Fibroblast of lung (primary cell): ENCODE measurements at regions not wholly inside any gene's neighbourhood (a gene's known extent, or its start where the extent isn't known, plus 50 kb on each side); places are given as distances from the start of the nearest gene placed in this dataset.

Experiments used
- EZH2 ChIP-seq: IDR thresholded peaks from 2 replicates; pipeline ENCODE4 v1.5.1; 2012; ENCODE audit warnings: low read length, control low read depth, mild to moderate bottlenecking; ENCODE audit errors: missing control alignments
- TF ChIP-seq, protein P1 (sequence below), 2 donors: IDR thresholded peaks in 1 of 2; conservative IDR thresholded peaks in 1 of 2; 1 replicate in 1 of 2; 2 replicates in 1 of 2; pipeline ENCODE4 v1.5.1; 2011 to 2012; ENCODE audit warnings: low read length in 2 of 2, control low read depth in 1 of 2, inconsistent platforms in 1 of 2, low read depth in 1 of 2, mild to moderate bottlenecking in 1 of 2

GRCh38 chr13:79237981-79238380 lies 168.1 kb downstream of the RBM26 start:
- TF ChIP-seq, protein P1, sequence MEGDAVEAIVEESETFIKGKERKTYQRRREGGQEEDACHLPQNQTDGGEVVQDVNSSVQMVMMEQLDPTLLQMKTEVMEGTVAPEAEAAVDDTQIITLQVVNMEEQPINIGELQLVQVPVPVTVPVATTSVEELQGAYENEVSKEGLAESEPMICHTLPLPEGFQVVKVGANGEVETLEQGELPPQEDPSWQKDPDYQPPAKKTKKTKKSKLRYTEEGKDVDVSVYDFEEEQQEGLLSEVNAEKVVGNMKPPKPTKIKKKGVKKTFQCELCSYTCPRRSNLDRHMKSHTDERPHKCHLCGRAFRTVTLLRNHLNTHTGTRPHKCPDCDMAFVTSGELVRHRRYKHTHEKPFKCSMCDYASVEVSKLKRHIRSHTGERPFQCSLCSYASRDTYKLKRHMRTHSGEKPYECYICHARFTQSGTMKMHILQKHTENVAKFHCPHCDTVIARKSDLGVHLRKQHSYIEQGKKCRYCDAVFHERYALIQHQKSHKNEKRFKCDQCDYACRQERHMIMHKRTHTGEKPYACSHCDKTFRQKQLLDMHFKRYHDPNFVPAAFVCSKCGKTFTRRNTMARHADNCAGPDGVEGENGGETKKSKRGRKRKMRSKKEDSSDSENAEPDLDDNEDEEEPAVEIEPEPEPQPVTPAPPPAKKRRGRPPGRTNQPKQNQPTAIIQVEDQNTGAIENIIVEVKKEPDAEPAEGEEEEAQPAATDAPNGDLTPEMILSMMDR (conservative IDR thresholded peaks at IDR 0.05 in 1 of 2, IDR thresholded peaks at IDR 0.05 in 1 of 2; ENCODE audit: low read depth in 1 of 2, low read length in 2 of 2): no peak
- no peak for TF ChIP-seq EZH2
